H1 (cell line): ENCODE measurements at regions not wholly inside any gene's neighbourhood (a gene's known extent, or its start where the extent isn't known, plus 50 kb on each side); places are given as distances from the start of the nearest gene placed in this dataset.

Source experiments
- HDAC2 ChIP-seq, 2 experiments: fragments of 300-600 bp in 1 of 2; sonication (generic) in 1 of 2; IDR thresholded peaks; 2 replicates each; pipeline ENCODE4 v1.6.1; 2011 to 2012; ENCODE audit warnings: low read depth in 2 of 2, low read length in 2 of 2, mild to moderate bottlenecking in 2 of 2, moderate library complexity in 2 of 2, borderline replicate concordance in 1 of 2, inconsistent platforms in 1 of 2
- POLR2AphosphoS5 ChIP-seq: IDR thresholded peaks from 2 replicates; pipeline ENCODE4 v1.6.1; 2011; ENCODE audit warnings: low read depth, low read length
- TF ChIP-seq, protein P1 (sequence below): IDR thresholded peaks from 2 replicates; pipeline ENCODE4 v1.6.1; 2012; ENCODE audit warnings: inconsistent platforms

GRCh38 chr5:4335078-4335477 is 739.4 kb downstream of the IRX1 start (continued):
- TF ChIP-seq, protein P1, sequence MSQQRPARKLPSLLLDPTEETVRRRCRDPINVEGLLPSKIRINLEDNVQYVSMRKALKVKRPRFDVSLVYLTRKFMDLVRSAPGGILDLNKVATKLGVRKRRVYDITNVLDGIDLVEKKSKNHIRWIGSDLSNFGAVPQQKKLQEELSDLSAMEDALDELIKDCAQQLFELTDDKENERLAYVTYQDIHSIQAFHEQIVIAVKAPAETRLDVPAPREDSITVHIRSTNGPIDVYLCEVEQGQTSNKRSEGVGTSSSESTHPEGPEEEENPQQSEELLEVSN = no peak
- TF ChIP-seq POLR2AphosphoS5 (no peak), HDAC2 (IDR thresholded peaks at IDR 0.05; ENCODE audit: borderline replicate concordance in 1 of 2, low read depth in 2 of 2, low read length in 2 of 2) (no peak)
